H1 (cell line): ENCODE measurements at regions not wholly inside any gene's neighbourhood (a gene's known extent, or its start where the extent isn't known, plus 50 kb on each side); places are given as distances from the start of the nearest gene placed in this dataset.
A peak's percentile ranks its signal among the peaks of the same experiment; 100 is the strongest.

Experiments used
- CTCF ChIA-PET: fragments of 300-600 bp; sonication (Branson Sonifier 250); formaldehyde crosslinking; loops from one replicate; lab custom pipeline; 2021; ENCODE audit not compliant: partially characterized antibody; lab: Charles Lee
- POLR2A ChIA-PET: fragments of 300-600 bp; sonication (Branson Sonifier 250); formaldehyde crosslinking; loops from one replicate; lab custom pipeline; 2021; ENCODE audit warnings: inconsistent platforms; ENCODE audit not compliant: partially characterized antibody; lab: Charles Lee
- DNase-seq, 2 experiments: peaks; one replicate each; pipeline versions ENCODE4 v3.0.0 to v3.0.0-alpha.2; 2010 to 2022; ENCODE audit warnings: low spot score in 2 of 2, low read depth in 1 of 2, mixed read lengths in 1 of 2
- FAIRE-seq: peaks from 2 replicates; lab custom pipeline; 2011; peaks lifted over from hg19 to GRCh38; lab: Jason Lieb, UNC
- H2AFZ ChIP-seq: 2 replicates; pipeline ENCODE4 v1.8.1; 2012; ENCODE audit warnings: low read length, inconsistent platforms
- H2AK5ac ChIP-seq: 2 replicates; pipeline ENCODE4 v1.6.1; 2013; ENCODE audit warnings: low read depth, low read length
- H2BK120ac ChIP-seq: replicated peaks from 2 replicates; pipeline ENCODE3; 2013; ENCODE audit warnings: low read depth, low read length, inconsistent platforms
- H2BK12ac ChIP-seq: 2 replicates; pipeline ENCODE4 v1.6.1; 2013; ENCODE audit warnings: low read depth, low read length
- H2BK15ac ChIP-seq: 2 replicates; pipeline ENCODE4 v1.6.1; 2013; ENCODE audit warnings: low read length
- H2BK20ac ChIP-seq: 2 replicates; pipeline ENCODE4 v1.6.1; 2013; ENCODE audit warnings: low read length
- H2BK5ac ChIP-seq: 2 replicates; pipeline ENCODE4 v1.6.1; 2013; ENCODE audit warnings: low read depth, low read length
- H3K14ac ChIP-seq: 2 replicates; pipeline ENCODE4 v1.6.1; 2013; ENCODE audit warnings: inconsistent platforms; ENCODE audit not compliant: insufficient read length
- H3K18ac ChIP-seq: 2 replicates; pipeline ENCODE4 v1.6.1; 2013; ENCODE audit warnings: low read length; ENCODE audit errors: extremely low read depth
- H3K23ac ChIP-seq: 2 replicates; pipeline ENCODE4 v1.6.1; 2013; ENCODE audit warnings: inconsistent platforms; ENCODE audit not compliant: insufficient read length
- H3K23me2 ChIP-seq: 2 replicates; pipeline ENCODE4 v1.6.1; 2013; ENCODE audit warnings: low read depth, low read length
- H3K27ac ChIP-seq: 2 replicates; pipeline ENCODE4 v1.6.1; 2011; ENCODE audit warnings: low read depth, low read length, inconsistent platforms
- H3K27me3 ChIP-seq, 4 experiments: replicated peaks in 1 of 4; 1 replicate in 1 of 4; 2 replicates in 3 of 4; pipeline versions ENCODE4 v1.6.1 to v1.8.1; 2011 to 2013; ENCODE audit warnings: low read length in 3 of 4, mild to moderate bottlenecking in 3 of 4, inconsistent platforms in 2 of 4, mixed read lengths in 2 of 4, moderate library complexity in 1 of 4; ENCODE audit not compliant: control insufficient read depth in 3 of 4, insufficient read depth in 3 of 4; ENCODE audit errors: extremely low read depth in 1 of 4
- H3K36me3 ChIP-seq, 4 experiments: 2 replicates each; pipeline versions ENCODE4 v1.6.1 to v1.8.1; 2011 to 2013; ENCODE audit warnings: mild to moderate bottlenecking in 4 of 4, low read length in 3 of 4, moderate library complexity in 2 of 4, control low read depth in 1 of 4, inconsistent platforms in 1 of 4; ENCODE audit not compliant: insufficient read depth in 4 of 4, control insufficient read depth in 2 of 4
- H3K4ac ChIP-seq: replicated peaks from 2 replicates; pipeline ENCODE3; 2013; ENCODE audit warnings: low read length, low read depth, mixed read lengths, inconsistent platforms; ENCODE audit not compliant: insufficient read length
- H3K4me1 ChIP-seq, 4 experiments: replicated peaks in 1 of 4; 1 replicate in 1 of 4; 2 replicates in 3 of 4; pipeline versions ENCODE4 v1.6.1 to v1.8.1; 2011 to 2013; ENCODE audit warnings: low read length in 3 of 4, inconsistent platforms in 2 of 4, mixed read lengths in 1 of 4; ENCODE audit not compliant: insufficient read depth in 4 of 4, control insufficient read depth in 3 of 4
- H3K4me2 ChIP-seq, 2 experiments: 2 replicates each; pipeline versions ENCODE4 v1.6.1 to v1.8.1; 2011 to 2013; ENCODE audit warnings: low read depth in 2 of 2, low read length in 2 of 2, control low read depth in 1 of 2, inconsistent platforms in 1 of 2, mild to moderate bottlenecking in 1 of 2; ENCODE audit not compliant: insufficient read depth in 1 of 2
- H3K4me3 ChIP-seq, 4 experiments: fragments of 200-600, 300-600 bp in 1 of 4; sonication (generic), shearing (Covaris generic), sonication (Bioruptor Twin) in 1 of 4; 2 replicates each; pipeline versions ENCODE4 v1.5.1 to v1.8.1; 2011 to 2016; ENCODE audit warnings: low read length in 4 of 4, low read depth in 3 of 4, control low read depth in 2 of 4, inconsistent platforms in 2 of 4, mild to moderate bottlenecking in 2 of 4, mixed read lengths in 1 of 4, moderate library complexity in 1 of 4; ENCODE audit not compliant: insufficient read depth in 2 of 4; ENCODE audit errors: extremely low read depth in 1 of 4
- H3K56ac ChIP-seq: replicated peaks from 2 replicates; pipeline ENCODE3; 2013; ENCODE audit warnings: low read depth, mild to moderate bottlenecking, mixed read lengths, low read length, inconsistent platforms; ENCODE audit not compliant: insufficient read length
- H3K79me1 ChIP-seq: 2 replicates; pipeline ENCODE4 v1.6.1; 2013; ENCODE audit warnings: low read depth, low read length, control low read depth
- H3K79me2 ChIP-seq, 2 experiments: 2 replicates each; pipeline versions ENCODE4 v1.6.1 to v1.8.1; 2012 to 2013; ENCODE audit warnings: low read length in 2 of 2, mild to moderate bottlenecking in 2 of 2, inconsistent platforms in 1 of 2; ENCODE audit not compliant: insufficient read depth in 2 of 2, control insufficient read depth in 1 of 2
- H3K9ac ChIP-seq, 4 experiments: replicated peaks in 1 of 4; 1 replicate in 1 of 4; 2 replicates in 3 of 4; pipeline versions ENCODE4 v1.6.1 to v1.8.1; 2011 to 2013; ENCODE audit warnings: low read depth in 3 of 4, low read length in 3 of 4, control low read depth in 2 of 4, mild to moderate bottlenecking in 2 of 4, moderate library complexity in 2 of 4, inconsistent platforms in 1 of 4; ENCODE audit errors: extremely low read depth in 1 of 4
- H3K9me3 ChIP-seq, 2 experiments: 2 replicates each; pipeline versions ENCODE4 v1.6.1 to v1.8.1; 2012 to 2013; ENCODE audit warnings: mild to moderate bottlenecking in 2 of 2, moderate library complexity in 2 of 2, control low read depth in 1 of 2, inconsistent platforms in 1 of 2, low read depth in 1 of 2, low read length in 1 of 2, mixed read lengths in 1 of 2; ENCODE audit not compliant: insufficient read depth in 2 of 2
- H4K20me1 ChIP-seq, 2 experiments: replicated peaks in 1 of 2; 2 replicates each; pipeline versions ENCODE3 to v1.8.1; 2011 to 2013; ENCODE audit warnings: inconsistent platforms in 2 of 2, low read length in 2 of 2, mild to moderate bottlenecking in 1 of 2; ENCODE audit not compliant: insufficient read depth in 2 of 2, control insufficient read depth in 1 of 2
- H4K5ac ChIP-seq: 2 replicates; pipeline ENCODE4 v1.6.1; 2013; ENCODE audit warnings: low read length, low read depth, mixed read lengths, inconsistent platforms; ENCODE audit not compliant: insufficient read length
- H4K8ac ChIP-seq: 2 replicates; pipeline ENCODE4 v1.8.0; 2013; ENCODE audit warnings: mild to moderate bottlenecking, moderate library complexity, low read length, inconsistent platforms; ENCODE audit not compliant: insufficient read depth; ENCODE audit errors: extremely low read depth
- H4K91ac ChIP-seq: replicated peaks from 2 replicates; pipeline ENCODE3; 2013; ENCODE audit warnings: low read length, mixed read lengths, inconsistent platforms; ENCODE audit not compliant: insufficient read length
- CHD7 ChIP-seq: fragments of 300-600 bp; sonication (generic); IDR thresholded peaks from 2 replicates; pipeline ENCODE4 v1.7.1; 2012; ENCODE audit warnings: low read length, moderate library complexity, mild to moderate bottlenecking, inconsistent platforms; ENCODE audit not compliant: insufficient replicate concordance
- WGBS, 2 experiments: shearing (Covaris generic) in 1 of 2; methylation state at CpG; one replicate each; pipeline versions ENCODE4 v1.1.6 to v1.1.7; 2013 to 2015; ENCODE audit warnings: low lambda C conversion rate in 2 of 2, mixed read lengths in 2 of 2, inconsistent platforms in 1 of 2, low coverage in 1 of 2, missing lambda C conversion rate in 1 of 2; ENCODE audit not compliant: insufficient replicate concordance in 2 of 2, insufficient coverage in 1 of 2, insufficient read length in 1 of 2; ENCODE audit errors: extremely low coverage in 1 of 2, missing lambda C conversion rate in 1 of 2; 5-methylcytosine and 5-hydroxymethylcytosine counted together

- Histone ChIP-seq H3K4me2 (no peak overlapping the region), H3K9ac (no peak overlapping the region)
- no peak for TF ChIP-seq CHD7
Observed at GRCh38 chr9:118928722-118929121, 440.5 kb downstream of the BRINP1 start.

More at GRCh38 chr9:118928722-118929121, 440.5 kb downstream of the BRINP1 start:
- Histone ChIP-seq H3K36me3 (no peaks in the 10 kb centered on the region), H2BK5ac (no peak overlapping the region), H3K18ac (no peak overlapping the region), H2BK120ac (no peak overlapping the region), H3K79me1 (no peaks in the 10 kb centered on the region), H4K20me1 (no peaks in the 10 kb centered on the region), H3K79me2 (no peaks in the 10 kb centered on the region), H3K9me3 (no peaks in the 10 kb centered on the region), H4K91ac (no peak overlapping the region), H2BK12ac (no peak overlapping the region), H3K27ac (no peak overlapping the region), H3K14ac (no peak overlapping the region), H4K8ac (no peak overlapping the region), H2BK15ac (no peak overlapping the region), H2AFZ (peak overlapping the region; percentile 63; the same call in 1 of the 2 replicates), H3K4ac (no peak overlapping the region), H3K4me3 (no peak overlapping the region), H3K23ac (no peak overlapping the region), H3K4me1 (no peaks in the 10 kb centered on the region), H2BK20ac (no peak overlapping the region), H3K56ac (no peak overlapping the region), H3K27me3 (no peaks in the 10 kb centered on the region), H4K5ac (no peak overlapping the region), H2AK5ac (no peak overlapping the region), H3K23me2 (no peaks in the 10 kb centered on the region)
- no peak for FAIRE-seq
- CTCF ChIA-PET: no interaction called here
- POLR2A ChIA-PET: no interaction called here
- DNase-seq: no peak
- 67% methylated on average over 2 of the region's 2 CpGs; no CpG with 5 or more reads in 1 of the 2 experiments for WGBS, 2 experiments
